HG03280 (cell line): ENCODE measurements at regions not wholly inside any gene's neighbourhood (a gene's known extent, or its start where the extent isn't known, plus 50 kb on each side); places are given as distances from the start of the nearest gene placed in this dataset.
"Not testable (repeated sequence)": the region's sequence is repeated elsewhere in the genome, so short reads cannot be mapped to it uniquely, and the experiment has no call there.

Source experiments
- ATAC-seq: cut with Tn5 transposase; IDR thresholded peaks from one replicate; pipeline ENCODE4 v1.9.1; 2021; ENCODE audit warnings: mild to moderate bottlenecking, moderate library complexity; ENCODE audit not compliant: unreplicated experiment

GRCh38 chr13:59266478-59267063 is 897.2 kb downstream of the DIAPH3 start:
- no peak for ATAC-seq

GRCh38 chr13:59269476-59269875 is 894.3 kb downstream of the DIAPH3 start:
- no peak for ATAC-seq

- ATAC-seq = no peak
Measured at GRCh38 chr13:59270327-59270726, 893.4 kb downstream of the DIAPH3 start.

DNA sequence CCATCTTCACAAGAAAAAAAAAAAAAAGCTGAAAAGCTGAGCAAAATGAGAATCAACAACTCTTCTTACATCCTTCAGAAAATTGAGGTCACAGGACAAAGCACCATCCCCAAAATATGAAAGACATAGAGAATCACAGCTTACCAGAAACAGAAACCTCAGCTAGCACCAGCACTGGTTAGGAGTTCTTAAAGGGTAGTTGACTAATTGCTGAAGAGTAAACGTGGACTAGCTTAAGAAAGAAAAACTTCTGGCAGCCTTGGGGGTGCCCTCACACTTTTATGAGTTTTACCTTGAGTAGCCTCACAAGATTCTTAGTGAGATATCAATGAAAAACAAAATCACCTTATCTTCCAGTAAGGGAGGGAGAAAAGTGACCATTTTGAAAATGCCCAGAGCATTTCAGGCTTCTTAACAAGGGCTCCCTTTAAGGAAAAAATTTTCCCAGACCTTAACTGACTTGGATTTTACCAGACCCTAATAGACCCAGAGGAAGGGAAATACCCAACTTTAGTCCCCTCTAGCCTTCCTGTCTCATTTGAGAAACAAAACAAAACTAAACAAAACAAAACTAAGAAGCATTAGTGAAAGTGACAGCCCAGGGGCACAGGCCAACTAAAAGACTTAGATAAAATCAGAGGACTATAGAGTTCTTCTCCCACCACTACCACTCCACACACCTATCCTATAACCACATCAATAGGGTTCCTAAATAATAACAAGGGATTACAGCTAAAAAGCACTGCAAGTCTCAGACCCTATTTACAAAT is 888.6 kb downstream of the DIAPH3 start:
- ATAC-seq = no peak

DNA sequence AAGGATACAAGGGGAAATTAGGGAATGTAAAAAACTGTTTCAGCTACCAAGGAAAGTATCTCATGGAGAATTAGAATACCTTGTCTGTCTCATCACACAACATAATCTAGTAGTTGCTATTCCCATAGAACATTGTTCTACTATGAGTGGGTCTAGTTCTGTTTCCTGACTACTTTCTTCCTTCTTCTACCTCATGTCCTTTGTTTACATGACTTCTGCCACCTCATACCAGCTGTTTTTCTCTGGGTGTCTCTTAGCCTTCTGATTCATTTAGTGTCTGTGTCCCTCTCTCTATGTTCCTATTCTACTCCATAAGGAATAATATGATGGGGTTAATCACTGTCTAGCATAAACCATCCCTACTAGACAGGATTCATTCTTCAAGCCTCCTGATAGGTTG is 887.3 kb downstream of the DIAPH3 start:
- no peak for ATAC-seq

GRCh38 chr13:59277106-59277505 is 886.6 kb downstream of the DIAPH3 start:
- ATAC-seq = no peak

- ATAC-seq = no peak
Measured at GRCh38 chr13:59279028-59279427, 884.7 kb downstream of the DIAPH3 start.

- ATAC-seq = no peak
Measured at GRCh38 chr13:59279576-59279975, 884.2 kb downstream of the DIAPH3 start.

- no peak for ATAC-seq
Measured at GRCh38 chr13:59280297-59280696, 883.4 kb downstream of the DIAPH3 start.

DNA sequence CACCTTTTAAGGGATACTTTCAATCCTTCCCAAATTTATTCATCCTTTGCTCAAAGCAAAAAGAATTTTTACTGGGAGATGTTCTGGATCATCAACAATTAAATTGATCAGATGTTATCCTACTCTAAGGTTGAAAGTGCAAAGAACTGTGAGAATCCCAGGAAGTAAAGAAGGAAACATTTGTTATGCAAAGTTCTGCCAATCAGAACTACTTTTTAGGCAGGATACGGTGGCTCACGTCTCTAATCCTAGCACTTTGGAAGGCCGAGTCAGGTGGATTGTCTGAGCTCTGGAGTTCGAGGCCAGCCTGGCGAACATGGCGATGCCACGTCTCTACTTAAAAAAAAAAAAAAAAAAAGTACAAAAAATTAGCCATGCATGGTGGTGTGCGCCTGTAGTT is 882.3 kb downstream of the DIAPH3 start:
- no peak for ATAC-seq

GRCh38 chr13:59292240-59292639 is 871.5 kb downstream of the DIAPH3 start:
- ATAC-seq = not testable (repeated sequence)

DNA sequence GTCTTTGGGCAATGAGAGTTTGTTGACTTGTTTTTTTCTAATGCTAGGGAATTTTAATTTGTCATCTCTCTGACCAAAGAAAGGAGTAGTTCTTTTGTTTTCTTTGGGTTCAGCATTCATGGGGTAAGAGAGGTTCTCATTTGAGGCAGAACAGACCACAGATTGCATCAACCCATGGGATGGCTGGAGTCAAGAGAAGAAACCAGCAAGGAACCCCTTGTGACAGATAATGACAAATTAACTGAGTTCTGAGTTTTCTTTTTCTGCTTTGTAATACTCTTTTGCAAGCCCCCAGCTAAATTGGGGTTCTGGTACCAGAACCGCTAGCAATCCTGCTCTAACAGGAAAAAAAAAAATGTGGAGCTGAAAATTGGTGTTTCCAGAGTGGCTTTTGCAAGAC is 864.1 kb downstream of the DIAPH3 start:
- ATAC-seq = no peak

DNA sequence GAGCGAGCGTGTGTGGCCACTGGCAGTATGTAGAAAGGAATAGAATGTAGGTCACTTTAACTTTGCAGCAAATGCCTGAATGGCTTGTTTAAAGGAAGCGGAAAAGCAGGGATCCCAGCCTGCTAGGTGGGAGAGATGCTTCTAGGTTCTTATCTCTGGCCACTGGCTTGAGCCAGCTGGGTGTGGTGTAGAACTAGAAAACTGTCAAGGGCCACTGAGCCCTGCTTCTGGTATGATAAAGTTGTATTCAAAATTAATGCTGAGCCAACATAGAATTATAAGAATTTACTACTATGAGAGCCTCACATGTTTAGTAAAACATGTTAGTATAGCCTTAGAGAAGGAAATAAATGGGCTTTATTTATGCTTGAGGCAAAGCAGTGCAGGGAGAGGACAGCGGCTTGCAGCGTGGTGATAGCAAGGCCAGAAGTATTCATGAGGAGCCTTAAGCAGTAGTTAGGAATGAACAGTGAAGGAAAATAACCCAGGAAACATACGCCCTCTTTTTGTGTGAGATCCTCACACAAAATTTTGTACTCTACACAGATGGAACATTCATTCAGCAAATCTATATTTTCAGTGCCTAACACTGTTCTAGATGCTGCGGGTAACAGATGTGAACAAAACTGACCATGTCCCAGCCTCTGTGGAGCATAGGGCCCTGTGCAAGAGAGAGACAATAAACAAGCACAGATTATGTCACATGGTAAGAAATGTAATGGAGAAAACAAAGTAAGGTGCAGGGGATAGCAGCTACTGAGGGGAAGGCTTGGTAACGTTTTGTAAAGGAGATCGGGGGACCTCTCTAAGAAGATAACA is 863.2 kb downstream of the DIAPH3 start:
- ATAC-seq = no peak

GRCh38 chr13:59301174-59301567 is 862.6 kb downstream of the DIAPH3 start:
- ATAC-seq = no peak

DNA sequence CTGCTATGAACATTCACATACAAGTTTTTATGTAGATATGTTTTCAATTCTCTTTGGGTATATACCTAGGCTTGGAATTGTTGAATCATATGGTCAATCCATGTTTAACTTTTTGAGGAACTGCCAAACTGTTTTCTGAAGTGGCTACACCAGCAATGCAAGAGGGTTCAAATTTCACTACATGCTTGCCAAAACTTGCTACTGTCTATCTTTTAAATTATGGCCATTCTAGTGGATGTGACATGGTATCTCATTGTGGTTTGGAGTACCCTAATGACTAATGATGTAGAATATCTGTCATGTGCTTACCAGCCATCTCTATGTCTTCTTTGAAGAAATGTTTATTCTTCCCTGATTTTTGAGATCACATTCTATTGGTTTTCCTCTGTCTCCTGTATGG is 860.3 kb downstream of the DIAPH3 start:
- no peak for ATAC-seq

GRCh38 chr13:59304596-59304995 is 859.1 kb downstream of the DIAPH3 start:
- no peak for ATAC-seq

DNA sequence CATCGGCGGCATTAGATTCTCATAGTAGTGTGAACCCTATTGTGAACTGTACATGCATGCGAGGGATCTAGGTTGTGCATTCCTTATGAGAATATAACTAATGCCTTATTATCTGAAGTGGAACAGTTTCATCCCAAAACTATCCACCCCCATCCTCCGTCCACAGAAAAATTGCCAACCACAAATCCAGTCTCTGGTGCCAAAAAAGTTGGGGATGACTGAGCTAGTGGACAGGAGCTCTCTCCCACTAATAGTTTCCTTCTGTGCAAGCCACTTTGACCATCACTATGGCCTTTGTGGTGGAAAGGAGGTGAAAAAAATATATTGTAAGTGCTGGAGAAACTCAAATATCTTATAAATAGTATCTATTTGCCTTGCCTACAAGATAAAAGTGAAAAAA is 857.8 kb downstream of the DIAPH3 start:
- ATAC-seq = no peak

- no peak for ATAC-seq
Measured at GRCh38 chr13:59312776-59313175, 851.0 kb downstream of the DIAPH3 start.

GRCh38 chr13:59318320-59318930 is 845.3 kb downstream of the DIAPH3 start:
- peak; percentile 70 for ATAC-seq

DNA sequence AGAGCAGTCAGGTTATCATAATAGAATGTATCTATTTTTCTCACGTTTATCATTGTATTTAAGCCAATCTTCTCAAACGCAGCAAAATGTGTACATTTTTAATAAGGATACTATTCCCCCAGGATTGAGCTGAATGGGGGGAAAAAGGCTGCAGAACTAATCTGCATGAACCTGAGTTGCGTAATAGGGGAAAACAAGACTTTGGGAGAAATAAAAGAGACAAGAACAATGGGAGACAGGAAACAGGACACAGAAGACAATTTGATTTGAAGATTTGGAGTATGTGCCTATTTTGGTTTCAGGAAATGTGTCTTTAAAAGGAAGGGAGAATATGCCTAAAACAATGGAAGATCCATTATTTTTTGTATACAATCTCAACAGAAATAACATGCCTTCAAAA is 844.5 kb downstream of the DIAPH3 start:
- ATAC-seq = no peak

DNA sequence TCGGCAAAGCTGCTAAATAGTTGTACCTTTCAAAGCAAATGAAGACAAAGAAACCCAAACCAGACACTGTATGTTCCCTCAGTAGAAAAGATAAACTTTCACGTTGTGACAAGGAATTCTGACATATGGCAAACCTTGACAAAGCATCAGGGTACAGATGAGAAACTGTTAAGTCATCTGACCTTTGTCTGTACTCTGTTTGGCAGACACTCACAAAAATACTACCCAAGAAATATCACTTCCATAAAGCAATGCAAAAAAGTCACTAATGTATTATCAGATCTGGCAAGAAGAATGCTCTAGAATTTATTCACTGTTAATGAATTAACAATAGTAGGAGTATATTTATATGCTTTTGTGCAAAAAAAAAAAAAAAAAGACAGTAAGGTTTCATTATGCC is 843.7 kb downstream of the DIAPH3 start:
- no peak for ATAC-seq
